Neuronal stem cell (in vitro differentiated cells): ENCODE measurements at regions not wholly inside any gene's neighbourhood (a gene's known extent, or its start where the extent isn't known, plus 50 kb on each side); places are given as distances from the start of the nearest gene placed in this dataset.
A peak's percentile ranks its signal among the peaks of the same experiment; 100 is the strongest.

Experiments
- DNase-seq: peaks from one replicate; pipeline ENCODE4 v3.0.0-alpha.2; 2013; ENCODE audit warnings: low spot score
- H2AFZ ChIP-seq: one replicate; pipeline ENCODE4 v1.6.1; 2013; ENCODE audit warnings: mild to moderate bottlenecking, low read length, inconsistent platforms
- H2AK5ac ChIP-seq: 2 replicates; pipeline ENCODE4 v1.6.1; 2013; ENCODE audit warnings: low read depth, mild to moderate bottlenecking, inconsistent platforms, low read length, moderate library complexity, mixed read lengths
- H2BK120ac ChIP-seq: 2 replicates; pipeline ENCODE4 v1.6.1; 2013; ENCODE audit warnings: low read depth, mild to moderate bottlenecking, inconsistent platforms, low read length, moderate library complexity, mixed read lengths
- H2BK12ac ChIP-seq: one replicate; pipeline ENCODE4 v1.6.1; 2013; ENCODE audit warnings: low read length, inconsistent platforms
- H2BK15ac ChIP-seq: 2 replicates; pipeline ENCODE4 v1.6.1; 2013; ENCODE audit warnings: mild to moderate bottlenecking, low read length, inconsistent platforms, mixed read lengths
- H2BK5ac ChIP-seq: one replicate; pipeline ENCODE4 v1.6.1; 2013; ENCODE audit warnings: inconsistent platforms, mild to moderate bottlenecking, low read length, moderate library complexity
- H3K14ac ChIP-seq: one replicate; pipeline ENCODE4 v1.6.1; 2013; ENCODE audit warnings: low read length, inconsistent platforms
- H3K18ac ChIP-seq: 2 replicates; pipeline ENCODE4 v1.6.1; 2013; ENCODE audit warnings: low read length, inconsistent platforms
- H3K23ac ChIP-seq: 2 replicates; pipeline ENCODE4 v1.6.1; 2013; ENCODE audit warnings: low read depth, mild to moderate bottlenecking, mixed read lengths, low read length, inconsistent platforms; ENCODE audit not compliant: poor library complexity
- H3K27ac ChIP-seq: replicated peaks from 3 replicates; pipeline ENCODE4 v1.5.1; 2013; ENCODE audit warnings: low read length, inconsistent platforms
- H3K27me3 ChIP-seq, 3 experiments: 2 replicates each; pipeline ENCODE4 v1.6.1; 2013; ENCODE audit warnings: low read length in 3 of 3, mild to moderate bottlenecking in 2 of 3, inconsistent platforms in 1 of 3, low read depth in 1 of 3, mixed read lengths in 1 of 3, moderate library complexity in 1 of 3; ENCODE audit not compliant: control insufficient read depth in 3 of 3, insufficient read depth in 3 of 3
- H3K36me3 ChIP-seq, 2 donors: replicated peaks in 1 of 2; 2 replicates each; pipeline ENCODE4 v1.6.1; 2013; ENCODE audit warnings: low read length in 2 of 2; ENCODE audit not compliant: control insufficient read depth in 2 of 2, insufficient read depth in 2 of 2
- H3K4ac ChIP-seq: 2 replicates; pipeline ENCODE4 v1.6.1; 2013; ENCODE audit warnings: inconsistent platforms, mild to moderate bottlenecking, low read length, moderate library complexity
- H3K4me1 ChIP-seq, 2 donors: 1 replicate in 1 of 2; 2 replicates in 1 of 2; pipeline ENCODE4 v1.6.1; 2013; ENCODE audit warnings: low read length in 2 of 2, low read depth in 1 of 2; ENCODE audit not compliant: control insufficient read depth in 2 of 2, insufficient read depth in 1 of 2
- H3K4me2 ChIP-seq: one replicate; pipeline ENCODE4 v1.6.1; 2013; ENCODE audit warnings: mild to moderate bottlenecking, low read length, inconsistent platforms; ENCODE audit not compliant: insufficient read depth, poor library complexity, severe bottlenecking
- H3K4me3 ChIP-seq, 2 donors: 2 replicates each; pipeline ENCODE4 v1.5.1; 2013; ENCODE audit warnings: low read length in 2 of 2, mild to moderate bottlenecking in 2 of 2, inconsistent platforms in 1 of 2, moderate library complexity in 1 of 2
- H3K79me1 ChIP-seq: one replicate; pipeline ENCODE4 v1.6.1; 2013; ENCODE audit warnings: low read depth, mild to moderate bottlenecking, inconsistent platforms, low read length, moderate library complexity
- H3K9ac ChIP-seq: one replicate; pipeline ENCODE4 v1.6.1; 2013; ENCODE audit warnings: mild to moderate bottlenecking, low read depth, low read length, inconsistent platforms; ENCODE audit not compliant: poor library complexity
- H3K9me3 ChIP-seq, 2 donors: replicated peaks in 1 of 2; 2 replicates each; pipeline versions ENCODE3 to v1.6.1; 2013; ENCODE audit warnings: low read length in 2 of 2, mild to moderate bottlenecking in 2 of 2, inconsistent platforms in 1 of 2, low read depth in 1 of 2, mixed read lengths in 1 of 2, moderate library complexity in 1 of 2; ENCODE audit not compliant: control insufficient read depth in 2 of 2, insufficient read depth in 1 of 2
- H4K8ac ChIP-seq: one replicate; pipeline ENCODE4 v1.6.1; 2013; ENCODE audit warnings: low read depth, mild to moderate bottlenecking, inconsistent platforms, low read length, moderate library complexity
- H4K91ac ChIP-seq: one replicate; pipeline ENCODE4 v1.6.1; 2013; ENCODE audit warnings: low read length, low read depth, mild to moderate bottlenecking, inconsistent platforms; ENCODE audit not compliant: poor library complexity
- WGBS, 2 donors: extraction: QIAGEN DNeasy Blood & Tissue Kit; methylation state at CpG; one replicate each; pipeline ENCODE4 v1.1.7; 2013; ENCODE audit warnings: missing lambda C conversion rate in 2 of 2, mixed read lengths in 1 of 2; ENCODE audit not compliant: insufficient read length in 2 of 2, insufficient replicate concordance in 1 of 2; ENCODE audit errors: extremely low coverage in 2 of 2; 5-methylcytosine and 5-hydroxymethylcytosine counted together

DNA sequence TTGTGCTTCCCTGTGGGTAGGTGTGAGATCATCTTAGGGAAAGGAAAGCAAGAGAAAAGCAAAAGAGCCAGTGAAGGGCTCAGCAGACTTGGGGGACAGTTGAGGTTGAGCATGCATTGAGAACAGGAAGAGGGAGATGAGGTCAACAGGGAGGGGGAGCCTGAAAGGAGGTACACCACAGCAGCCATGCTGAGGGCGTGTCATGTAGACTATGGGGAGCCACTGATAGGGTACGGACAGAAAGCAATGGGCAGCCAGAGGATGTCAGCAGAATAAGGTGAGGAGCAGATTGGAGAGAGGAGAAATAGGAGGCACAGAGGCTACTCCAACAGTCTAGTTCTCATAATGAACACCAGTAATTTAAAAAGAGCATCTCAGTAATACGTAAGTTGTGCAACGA, 351.1 kb upstream of the HTR1E start:
- H2AFZ ChIP-seq = no peak overlapping the region
- H3K18ac ChIP-seq = no peak overlapping the region
- H3K23ac ChIP-seq = no peak overlapping the region
- WGBS, 2 donors = no CpG with 5 or more reads among the region's 4 CpGs
- peaks cover 0 to 3% of the 10 kb centered on the region in 2 donors for H3K9me3 ChIP-seq
- no peak overlapping the region for H2BK120ac ChIP-seq
- DNase-seq = no peak
- H2BK12ac ChIP-seq = no peak overlapping the region
- no peaks in the 10 kb centered on the region for H3K4me1 ChIP-seq
- H3K79me1 ChIP-seq = no peaks in the 10 kb centered on the region
- no peak overlapping the region for H2AK5ac ChIP-seq
- H3K4me3 ChIP-seq = peak overlapping the region in 1 of 2 donors; percentile 22
- H4K91ac ChIP-seq = no peak overlapping the region
- no peak overlapping the region for H3K4me2 ChIP-seq
- H3K4ac ChIP-seq = no peak overlapping the region
- no peak overlapping the region for H3K27ac ChIP-seq
- no peak overlapping the region for H2BK15ac ChIP-seq
- no peaks in the 10 kb centered on the region for H3K27me3 ChIP-seq
- no peak overlapping the region for H3K14ac ChIP-seq
- no peak overlapping the region for H4K8ac ChIP-seq
- no peaks in the 10 kb centered on the region for H3K36me3 ChIP-seq
- H2BK5ac ChIP-seq = no peak overlapping the region
- no peak overlapping the region for H3K9ac ChIP-seq

DNA sequence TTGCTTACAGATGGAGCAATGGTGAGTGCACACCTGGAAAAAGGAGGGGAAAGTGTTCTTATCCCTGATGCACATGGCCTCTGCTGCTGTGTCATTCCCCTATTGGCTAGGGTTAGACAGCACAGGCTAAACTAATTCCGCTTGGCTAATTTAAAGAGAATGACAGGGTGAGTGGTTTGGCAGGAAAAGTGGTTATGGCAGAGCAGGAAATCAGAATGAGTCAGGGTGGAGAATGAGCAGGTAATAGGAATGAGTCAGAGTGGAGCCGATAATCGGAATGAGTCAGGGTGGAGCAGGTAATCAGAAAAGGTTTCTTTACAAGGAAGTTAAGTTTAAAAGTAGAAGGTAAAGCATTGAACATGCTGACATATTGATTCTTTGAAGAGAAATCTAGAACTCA, 355.5 kb upstream of the HTR1E start:
- H3K4ac ChIP-seq = no peak overlapping the region
- H3K9ac ChIP-seq = no peak overlapping the region
- H3K27me3 ChIP-seq = no peaks in the 10 kb centered on the region
- H3K14ac ChIP-seq = no peak overlapping the region
- H2BK120ac ChIP-seq = no peak overlapping the region
- no peak overlapping the region for H2AK5ac ChIP-seq
- H3K4me1 ChIP-seq = no peaks in the 10 kb centered on the region
- no peak overlapping the region for H3K18ac ChIP-seq
- H2AFZ ChIP-seq = no peak overlapping the region
- no peak overlapping the region for H2BK5ac ChIP-seq
- H3K4me2 ChIP-seq = no peak overlapping the region
- H3K9me3 ChIP-seq = peaks cover 0 to 3% of the 10 kb centered on the region in 2 donors
- no CpG with 5 or more reads among the region's 3 CpGs for WGBS, 2 donors
- H4K8ac ChIP-seq = no peak overlapping the region
- H3K36me3 ChIP-seq = no peaks in the 10 kb centered on the region
- no peaks in the 10 kb centered on the region for H3K79me1 ChIP-seq
- DNase-seq = no peak
- H3K23ac ChIP-seq = no peak overlapping the region
- no peak overlapping the region for H2BK12ac ChIP-seq
- H2BK15ac ChIP-seq = no peak overlapping the region
- no peak overlapping the region for H3K4me3 ChIP-seq
- H3K27ac ChIP-seq = no peak overlapping the region
- H4K91ac ChIP-seq = no peak overlapping the region

DNA sequence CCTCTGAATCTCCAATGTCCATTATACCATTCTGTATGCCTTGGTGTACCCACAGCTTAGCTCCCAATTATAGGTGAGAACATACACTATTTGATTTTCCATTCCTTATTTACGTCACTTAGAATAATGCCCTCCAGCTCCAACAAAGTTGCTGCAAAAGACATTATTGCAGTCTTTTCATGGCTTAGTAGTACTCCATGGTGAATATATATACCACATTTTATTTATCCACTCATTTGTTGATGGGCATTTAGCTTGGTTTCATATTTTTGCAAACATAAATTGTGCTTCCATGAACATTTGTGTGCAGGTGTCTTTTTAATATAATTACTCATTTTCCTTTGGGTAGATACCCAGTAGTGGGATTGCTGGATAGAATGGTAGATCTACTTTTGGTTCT, 374.1 kb upstream of the HTR1E start:
- Histone ChIP-seq H4K91ac (no peak overlapping the region), H3K9ac (no peak overlapping the region), H4K8ac (no peak overlapping the region), H3K4me2 (no peak overlapping the region), H2BK120ac (no peak overlapping the region), H3K4me1 (no peaks in the 10 kb centered on the region), H3K79me1 (no peaks in the 10 kb centered on the region), H3K36me3 (no peaks in the 10 kb centered on the region), H2BK12ac (no peak overlapping the region), H3K18ac (no peak overlapping the region), H3K27me3 (no peaks in the 10 kb centered on the region), H2BK15ac (no peak overlapping the region), H3K23ac (no peak overlapping the region), H3K4ac (no peak overlapping the region), H2AFZ (no peak overlapping the region), H3K9me3 (no peaks in the 10 kb centered on the region), H2BK5ac (no peak overlapping the region), H3K14ac (no peak overlapping the region), H3K27ac (no peak overlapping the region), H2AK5ac (no peak overlapping the region), H3K4me3 (no peak overlapping the region)
- no CpG with 5 or more reads among the region's 1 CpG for WGBS, 2 donors
- DNase-seq = no peak

DNA sequence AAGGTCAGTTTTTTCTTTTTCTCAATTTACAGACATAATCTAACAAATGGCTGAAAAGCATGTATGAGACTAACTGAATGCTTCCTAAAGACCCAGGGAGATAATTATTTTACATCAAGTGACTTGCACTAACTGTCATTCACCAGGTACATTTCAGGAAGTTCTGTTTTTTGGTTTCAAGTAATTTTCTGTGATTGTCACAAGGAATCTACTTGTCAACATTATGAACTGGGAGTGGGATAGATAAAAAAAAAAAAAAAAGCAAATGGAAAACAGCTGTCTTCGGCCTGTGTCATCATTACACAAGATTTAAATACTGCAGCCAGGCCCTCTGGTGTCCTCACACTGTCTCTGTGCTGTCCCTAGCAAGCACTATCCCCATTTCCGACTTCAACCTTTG, 379.0 kb upstream of the HTR1E start:
- H3K27ac ChIP-seq = no peak overlapping the region
- no peaks in the 10 kb centered on the region for H3K27me3 ChIP-seq
- H2BK15ac ChIP-seq = no peak overlapping the region
- H3K4me2 ChIP-seq = no peak overlapping the region
- H4K91ac ChIP-seq = no peak overlapping the region
- H3K23ac ChIP-seq = no peak overlapping the region
- no peak overlapping the region for H2BK120ac ChIP-seq
- WGBS, 2 donors = no CpG with 5 or more reads among the region's 2 CpGs
- no peak overlapping the region for H3K14ac ChIP-seq
- no peaks in the 10 kb centered on the region for H3K9me3 ChIP-seq
- no peaks in the 10 kb centered on the region for H3K79me1 ChIP-seq
- H3K9ac ChIP-seq = no peak overlapping the region
- DNase-seq = no peak
- no peak overlapping the region for H2AK5ac ChIP-seq
- H3K36me3 ChIP-seq = no peaks in the 10 kb centered on the region
- H2BK5ac ChIP-seq = no peak overlapping the region
- no peak overlapping the region for H3K4ac ChIP-seq
- no peak overlapping the region for H2BK12ac ChIP-seq
- H3K18ac ChIP-seq = no peak overlapping the region
- H2AFZ ChIP-seq = no peak overlapping the region
- no peak overlapping the region for H3K4me3 ChIP-seq
- H3K4me1 ChIP-seq = no peaks in the 10 kb centered on the region
- no peak overlapping the region for H4K8ac ChIP-seq
